Endometrium (tissue), 2 donors: ENCODE measurements at regions not wholly inside any gene's neighbourhood (a gene's known extent, or its start where the extent isn't known, plus 50 kb on each side); places are given as distances from the start of the nearest gene placed in this dataset.

ENCODE experiments used
- FAIRE-seq: peaks from 2 replicates; lab custom pipeline; 2012; peaks lifted over from hg19 to GRCh38; lab: Jason Lieb, UNC
- donor health status: control.
- donor health status: control.

- FAIRE-seq = no peak
Measured at GRCh38 chr6:113805811-113806495, 51.2 kb upstream of the MARCKS start.
